ENCODE measurements at regions not wholly inside any gene's neighbourhood (a gene's known extent, or its start where the extent isn't known, plus 50 kb on each side); places are given as distances from the start of the nearest gene placed in this dataset.

GRCh38 chr11:11119917-11120316, 233.1 kb downstream of the CSNK2A3 start:
- intact Hi-C loops (cut with DNase I; ENCODE audit: low total_unique reads) = no loop called here
- no peaks in the 10 kb centered on the region for H3K9me3 ChIP-seq
- no peak overlapping the region for H3K27ac ChIP-seq
- H3K36me3 ChIP-seq = no peaks in the 10 kb centered on the region
- no peak overlapping the region for H3K4me3 ChIP-seq
- no peak for DNase-seq (ENCODE audit: low spot score in 2 of 2)
- TF ChIP-seq POLR2AphosphoS5 (IDR thresholded peaks at IDR 0.05) = no peak
- TF ChIP-seq CTCF (IDR thresholded peaks at IDR 0.05) = no peak
- TF ChIP-seq POLR2A (IDR thresholded peaks at IDR 0.05) = no peak
- H3K27me3 ChIP-seq = no peaks in the 10 kb centered on the region
- H3K4me1 ChIP-seq = no peaks in the 10 kb centered on the region

- H3K4me3 ChIP-seq = no peak overlapping the region
- no peaks in the 10 kb centered on the region for H3K4me1 ChIP-seq
- TF ChIP-seq POLR2AphosphoS5 (IDR thresholded peaks at IDR 0.05) = no peak
- no peak for TF ChIP-seq POLR2A (IDR thresholded peaks at IDR 0.05)
- no peak for TF ChIP-seq CTCF (IDR thresholded peaks at IDR 0.05)
- no peaks in the 10 kb centered on the region for H3K36me3 ChIP-seq
- H3K9me3 ChIP-seq = peaks cover 5 to 11% of the 10 kb centered on the region in 2 donors
- DNase-seq (ENCODE audit: low spot score in 2 of 2) = no peak
- no peak overlapping the region for H3K27ac ChIP-seq
- no peaks in the 10 kb centered on the region for H3K27me3 ChIP-seq
- intact Hi-C loops (cut with DNase I; ENCODE audit: low total_unique reads) = no loop called here
Observed at GRCh38 chr11:11117730-11118129, 235.3 kb downstream of the CSNK2A3 start.

- H3K27me3 ChIP-seq = no peaks in the 10 kb centered on the region
- no peak overlapping the region for H3K27ac ChIP-seq
- DNase-seq (ENCODE audit: low spot score in 2 of 2) = no peak
- TF ChIP-seq POLR2AphosphoS5 (IDR thresholded peaks at IDR 0.05) (no peak), CTCF (IDR thresholded peaks at IDR 0.05) (no peak), POLR2A (IDR thresholded peaks at IDR 0.05) (no peak)
- H3K9me3 ChIP-seq = peaks cover 5 to 12% of the 10 kb centered on the region in 2 donors
- no peaks in the 10 kb centered on the region for H3K36me3 ChIP-seq
- intact Hi-C loops (cut with DNase I; ENCODE audit: low total_unique reads) = no loop called here
- no peaks in the 10 kb centered on the region for H3K4me1 ChIP-seq
- no peak overlapping the region for H3K4me3 ChIP-seq
Observed at GRCh38 chr11:11115475-11115874, 237.6 kb downstream of the CSNK2A3 start.

GRCh38 chr11:11113626-11114025, 239.4 kb downstream of the CSNK2A3 start:
- Histone ChIP-seq H3K27me3 (no peaks in the 10 kb centered on the region), H3K4me3 (no peak overlapping the region), H3K9me3 (peaks cover 5 to 12% of the 10 kb centered on the region in 2 donors), H3K36me3 (no peaks in the 10 kb centered on the region), H3K4me1 (no peaks in the 10 kb centered on the region), H3K27ac (no peak overlapping the region)
- no peak for DNase-seq (ENCODE audit: low spot score in 2 of 2)
- intact Hi-C loops (cut with DNase I; ENCODE audit: low total_unique reads) = no loop called here
- TF ChIP-seq POLR2AphosphoS5 (IDR thresholded peaks at IDR 0.05) = no peak
- no peak for TF ChIP-seq CTCF (IDR thresholded peaks at IDR 0.05)
- no peak for TF ChIP-seq POLR2A (IDR thresholded peaks at IDR 0.05)

GRCh38 chr11:11108026-11108425, 245.0 kb downstream of the CSNK2A3 start:
- H3K36me3 ChIP-seq = no peaks in the 10 kb centered on the region
- TF ChIP-seq POLR2A (IDR thresholded peaks at IDR 0.05) (no peak), POLR2AphosphoS5 (IDR thresholded peaks at IDR 0.05) (no peak), CTCF (IDR thresholded peaks at IDR 0.05) (no peak)
- H3K27ac ChIP-seq = no peak overlapping the region
- H3K4me1 ChIP-seq = no peaks in the 10 kb centered on the region
- no peaks in the 10 kb centered on the region for H3K27me3 ChIP-seq
- peaks cover 0 to 4% of the 10 kb centered on the region in 2 donors for H3K9me3 ChIP-seq
- intact Hi-C loops (cut with DNase I; ENCODE audit: low total_unique reads) = no loop called here
- no peak overlapping the region for H3K4me3 ChIP-seq
- DNase-seq (ENCODE audit: low spot score in 2 of 2) = no peak
